ENCODE measurements at regions not wholly inside any gene's neighbourhood (a gene's known extent, or its start where the extent isn't known, plus 50 kb on each side); places are given as distances from the start of the nearest gene placed in this dataset.

GRCh38 chr1:38381256-38381655 lies 334.7 kb upstream of the POU3F1 start:
- DNase-seq = no peak
- no CpG with 5 or more reads among the region's 8 CpGs for WGBS (ENCODE audit: extremely low coverage, insufficient coverage, insufficient read length)

DNA sequence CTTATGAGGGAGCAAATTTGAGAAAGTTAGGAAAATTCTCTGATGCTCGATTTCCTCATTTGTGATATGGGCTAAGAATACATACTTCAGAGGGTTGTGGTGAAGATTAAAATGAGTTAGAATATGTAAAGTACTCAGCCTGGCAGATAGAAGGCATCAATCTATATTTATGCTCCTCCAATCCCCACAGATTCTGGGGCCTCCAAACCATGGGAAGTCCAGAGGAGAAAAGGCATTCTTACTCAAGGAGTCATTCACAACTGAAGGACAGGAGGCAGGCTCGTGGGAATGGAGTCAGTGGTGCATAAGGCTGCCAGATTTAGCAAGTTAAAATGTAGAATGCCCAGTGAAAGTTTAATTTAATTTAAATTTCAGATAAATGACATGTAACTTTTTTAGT lies 330.0 kb upstream of the POU3F1 start:
- Histone ChIP-seq H3K4me3 (ENCODE audit: low read depth, low read length) (no peak overlapping the region), H3K9ac (ENCODE audit: low read length) (no peak overlapping the region), H3K36me3 (ENCODE audit: control insufficient read depth in 1 of 2, insufficient read depth in 2 of 2, low read length in 2 of 2) (no peaks in the 10 kb centered on the region), H3K79me2 (ENCODE audit: control insufficient read depth, insufficient read depth, low read length, poor library complexity) (no peaks in the 10 kb centered on the region), H4K12ac (ENCODE audit: low read depth, low read length) (no peak overlapping the region), H2AFZ (ENCODE audit: insufficient read depth, low read length, poor library complexity) (no peak overlapping the region), H3K27ac (ENCODE audit: low read depth, low read length) (no peak overlapping the region), H2BK5ac (ENCODE audit: low read depth, low read length, poor library complexity) (no peak overlapping the region), H3K4me2 (ENCODE audit: low read length) (no peak overlapping the region), H3K27me3 (ENCODE audit: insufficient read depth, low read length) (no peaks in the 10 kb centered on the region), H3K4me1 (ENCODE audit: control insufficient read depth in 1 of 2, insufficient read depth in 2 of 2, low read length in 2 of 2) (no peaks in the 10 kb centered on the region), H2BK12ac (ENCODE audit: low read length) (no peak overlapping the region), H3K79me1 (ENCODE audit: low read length) (no peaks in the 10 kb centered on the region), H3K9me3 (ENCODE audit: insufficient read depth, low read depth, low read length) (peaks cover 5% of the 10 kb centered on the region), H2BK120ac (ENCODE audit: insufficient read depth, low read length, poor library complexity) (no peak overlapping the region), H4K8ac (ENCODE audit: low read depth, low read length) (no peak overlapping the region), H2AK5ac (ENCODE audit: low read length) (no peak overlapping the region), H3K4ac (ENCODE audit: low read depth, low read length) (no peak overlapping the region), H4K91ac (ENCODE audit: low read depth, low read length) (no peak overlapping the region), H3K18ac (ENCODE audit: low read length) (no peak overlapping the region), H3K14ac (ENCODE audit: low read length) (no peak overlapping the region), H3K23ac (ENCODE audit: low read length) (no peak overlapping the region)
- no peak for DNase-seq
- no CpG with 5 or more reads among the region's 2 CpGs for WGBS (ENCODE audit: extremely low coverage, insufficient coverage, insufficient read length)

More at GRCh38 chr1:38381256-38381655, 334.7 kb upstream of the POU3F1 start:
- H3K79me2 ChIP-seq (ENCODE audit: control insufficient read depth, insufficient read depth, low read length, poor library complexity) = no peaks in the 10 kb centered on the region
- H3K27me3 ChIP-seq (ENCODE audit: insufficient read depth, low read length) = no peaks in the 10 kb centered on the region
- H3K4me3 ChIP-seq (ENCODE audit: low read depth, low read length) = no peak overlapping the region
- H4K8ac ChIP-seq (ENCODE audit: low read depth, low read length) = no peak overlapping the region
- H2BK120ac ChIP-seq (ENCODE audit: insufficient read depth, low read length, poor library complexity) = no peak overlapping the region
- no peak overlapping the region for H3K9ac ChIP-seq (ENCODE audit: low read length)
- no peak overlapping the region for H2BK12ac ChIP-seq (ENCODE audit: low read length)
- H3K4ac ChIP-seq (ENCODE audit: low read depth, low read length) = no peak overlapping the region
- no peak overlapping the region for H2BK5ac ChIP-seq (ENCODE audit: low read depth, low read length, poor library complexity)
- H2AFZ ChIP-seq (ENCODE audit: insufficient read depth, low read length, poor library complexity) = no peak overlapping the region
- no peaks in the 10 kb centered on the region for H3K9me3 ChIP-seq (ENCODE audit: insufficient read depth, low read depth, low read length)
- no peak overlapping the region for H3K23ac ChIP-seq (ENCODE audit: low read length)
- no peak overlapping the region for H3K4me2 ChIP-seq (ENCODE audit: low read length)
- H4K12ac ChIP-seq (ENCODE audit: low read depth, low read length) = no peak overlapping the region
- H3K79me1 ChIP-seq (ENCODE audit: low read length) = no peaks in the 10 kb centered on the region
- no peaks in the 10 kb centered on the region for H3K4me1 ChIP-seq (ENCODE audit: control insufficient read depth in 1 of 2, insufficient read depth in 2 of 2, low read length in 2 of 2)
- H2AK5ac ChIP-seq (ENCODE audit: low read length) = no peak overlapping the region
- no peak overlapping the region for H4K91ac ChIP-seq (ENCODE audit: low read depth, low read length)
- H3K36me3 ChIP-seq (ENCODE audit: control insufficient read depth in 1 of 2, insufficient read depth in 2 of 2, low read length in 2 of 2) = no peaks in the 10 kb centered on the region
- no peak overlapping the region for H3K14ac ChIP-seq (ENCODE audit: low read length)
- H3K27ac ChIP-seq (ENCODE audit: low read depth, low read length) = no peak overlapping the region
- no peak overlapping the region for H3K18ac ChIP-seq (ENCODE audit: low read length)

- Histone ChIP-seq H4K8ac (ENCODE audit: low read depth, low read length) (no peak overlapping the region), H3K9me3 (ENCODE audit: insufficient read depth, low read depth, low read length) (peaks cover 5% of the 10 kb centered on the region), H3K23ac (ENCODE audit: low read length) (no peak overlapping the region), H3K9ac (ENCODE audit: low read length) (no peak overlapping the region), H3K79me2 (ENCODE audit: control insufficient read depth, insufficient read depth, low read length, poor library complexity) (no peaks in the 10 kb centered on the region), H2AFZ (ENCODE audit: insufficient read depth, low read length, poor library complexity) (no peak overlapping the region), H3K4me1 (ENCODE audit: control insufficient read depth in 1 of 2, insufficient read depth in 2 of 2, low read length in 2 of 2) (no peaks in the 10 kb centered on the region), H3K27me3 (ENCODE audit: insufficient read depth, low read length) (no peaks in the 10 kb centered on the region), H3K79me1 (ENCODE audit: low read length) (no peaks in the 10 kb centered on the region), H3K4me2 (ENCODE audit: low read length) (no peak overlapping the region), H2AK5ac (ENCODE audit: low read length) (no peak overlapping the region), H3K18ac (ENCODE audit: low read length) (no peak overlapping the region), H3K27ac (ENCODE audit: low read depth, low read length) (no peak overlapping the region), H3K4me3 (ENCODE audit: low read depth, low read length) (no peak overlapping the region), H4K91ac (ENCODE audit: low read depth, low read length) (no peak overlapping the region), H2BK12ac (ENCODE audit: low read length) (no peak overlapping the region), H4K12ac (ENCODE audit: low read depth, low read length) (no peak overlapping the region), H3K36me3 (ENCODE audit: control insufficient read depth in 1 of 2, insufficient read depth in 2 of 2, low read length in 2 of 2) (no peaks in the 10 kb centered on the region), H3K14ac (ENCODE audit: low read length) (no peak overlapping the region), H2BK5ac (ENCODE audit: low read depth, low read length, poor library complexity) (no peak overlapping the region), H2BK120ac (ENCODE audit: insufficient read depth, low read length, poor library complexity) (no peak overlapping the region), H3K4ac (ENCODE audit: low read depth, low read length) (no peak overlapping the region)
- WGBS (ENCODE audit: extremely low coverage, insufficient coverage, insufficient read length) = no CpG with 5 or more reads among the region's 1 CpG
- DNase-seq = no peak
Measured at GRCh38 chr1:38375035-38375434, 328.4 kb upstream of the POU3F1 start.

DNA sequence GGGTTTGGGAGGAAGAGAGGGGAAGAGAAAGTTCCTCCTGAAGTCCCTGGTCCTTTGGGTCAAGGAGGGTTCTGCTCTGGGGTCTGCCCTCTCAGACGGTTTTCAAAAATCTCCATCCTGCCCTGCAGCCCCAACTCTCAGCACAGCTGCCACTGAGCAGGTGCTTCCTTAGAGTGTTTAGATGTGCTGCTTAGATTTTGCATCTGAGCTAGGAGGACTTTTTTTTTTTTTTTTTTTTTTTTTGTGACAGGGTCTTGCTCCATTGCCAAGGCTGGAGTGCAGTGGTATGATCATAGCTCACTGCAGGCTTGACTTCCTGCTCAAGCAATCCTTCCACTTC lies 324.9 kb upstream of the POU3F1 start:
- H3K4me1 ChIP-seq (ENCODE audit: control insufficient read depth in 1 of 2, insufficient read depth in 2 of 2, low read length in 2 of 2) = no peaks in the 10 kb centered on the region
- no peak overlapping the region for H2BK5ac ChIP-seq (ENCODE audit: low read depth, low read length, poor library complexity)
- H3K79me1 ChIP-seq (ENCODE audit: low read length) = no peaks in the 10 kb centered on the region
- DNase-seq = no peak
- no peaks in the 10 kb centered on the region for H3K79me2 ChIP-seq (ENCODE audit: control insufficient read depth, insufficient read depth, low read length, poor library complexity)
- no peak overlapping the region for H3K4ac ChIP-seq (ENCODE audit: low read depth, low read length)
- no peak overlapping the region for H4K12ac ChIP-seq (ENCODE audit: low read depth, low read length)
- no CpG with 5 or more reads among the region's 1 CpG for WGBS (ENCODE audit: extremely low coverage, insufficient coverage, insufficient read length)
- H3K36me3 ChIP-seq (ENCODE audit: control insufficient read depth in 1 of 2, insufficient read depth in 2 of 2, low read length in 2 of 2) = no peaks in the 10 kb centered on the region
- no peak overlapping the region for H3K4me3 ChIP-seq (ENCODE audit: low read depth, low read length)
- H2AFZ ChIP-seq (ENCODE audit: insufficient read depth, low read length, poor library complexity) = no peak overlapping the region
- H3K18ac ChIP-seq (ENCODE audit: low read length) = no peak overlapping the region
- H4K8ac ChIP-seq (ENCODE audit: low read depth, low read length) = no peak overlapping the region
- H2AK5ac ChIP-seq (ENCODE audit: low read length) = no peak overlapping the region
- no peak overlapping the region for H4K91ac ChIP-seq (ENCODE audit: low read depth, low read length)
- no peak overlapping the region for H2BK12ac ChIP-seq (ENCODE audit: low read length)
- no peak overlapping the region for H2BK120ac ChIP-seq (ENCODE audit: insufficient read depth, low read length, poor library complexity)
- H3K9ac ChIP-seq (ENCODE audit: low read length) = no peak overlapping the region
- H3K23ac ChIP-seq (ENCODE audit: low read length) = no peak overlapping the region
- no peaks in the 10 kb centered on the region for H3K27me3 ChIP-seq (ENCODE audit: insufficient read depth, low read length)
- H3K14ac ChIP-seq (ENCODE audit: low read length) = no peak overlapping the region
- peaks cover 5% of the 10 kb centered on the region for H3K9me3 ChIP-seq (ENCODE audit: insufficient read depth, low read depth, low read length)
- H3K27ac ChIP-seq (ENCODE audit: low read depth, low read length) = no peak overlapping the region
- H3K4me2 ChIP-seq (ENCODE audit: low read length) = no peak overlapping the region

All from trophoblast cell (in vitro differentiated cells and primary cell).